Loucy (cell line): ENCODE measurements at regions not wholly inside any gene's neighbourhood (a gene's known extent, or its start where the extent isn't known, plus 50 kb on each side); places are given as distances from the start of the nearest gene placed in this dataset.

ENCODE experiments used
- H2AFZ ChIP-seq: fragments of 200-600 bp; sonication (generic); 2 replicates; pipeline ENCODE4 v1.6.0; 2016; ENCODE audit warnings: antibody characterized with exemption, mild to moderate bottlenecking, low read length, moderate library complexity
- H3F3A ChIP-seq: fragments of 200-600 bp; 2 replicates; pipeline ENCODE4 v1.6.0; 2016; ENCODE audit warnings: antibody characterized with exemption, low read depth, mild to moderate bottlenecking
- H3K27me3 ChIP-seq: fragments of 200-600 bp; sonication (generic); 2 replicates; pipeline ENCODE4 v1.6.1; 2014; ENCODE audit warnings: low read length, mild to moderate bottlenecking; ENCODE audit not compliant: insufficient read depth, poor library complexity, severe bottlenecking
- H3K36me3 ChIP-seq: fragments of 200-600 bp; sonication (generic); 2 replicates; pipeline ENCODE4 v1.6.1; 2016; ENCODE audit warnings: low read length; ENCODE audit not compliant: insufficient read depth
- H3K4me1 ChIP-seq: fragments of 200-600 bp; sonication (generic); 2 replicates; pipeline ENCODE4 v1.5.1; 2014; ENCODE audit warnings: low read length, mild to moderate bottlenecking; ENCODE audit not compliant: insufficient read depth, poor library complexity, severe bottlenecking
- H3K4me2 ChIP-seq: fragments of 200-600 bp; sonication (generic); 2 replicates; pipeline ENCODE4 v1.6.0; 2014; ENCODE audit warnings: antibody characterized with exemption, low read length, low read depth, mild to moderate bottlenecking; ENCODE audit not compliant: poor library complexity, severe bottlenecking
- H3K4me3 ChIP-seq: fragments of 200-600 bp; sonication (generic); 2 replicates; pipeline ENCODE4 v1.5.1; 2014; ENCODE audit warnings: low read length, mild to moderate bottlenecking, mixed read lengths; ENCODE audit not compliant: poor library complexity, severe bottlenecking
- H3K79me2 ChIP-seq: fragments of 200-600 bp; sonication (generic); 2 replicates; pipeline ENCODE4 v1.6.1; 2014; ENCODE audit warnings: low read length; ENCODE audit not compliant: insufficient read depth
- H3K9ac ChIP-seq: fragments of 200-600 bp; sonication (generic); 2 replicates; pipeline ENCODE4 v1.6.0; 2014; ENCODE audit warnings: mild to moderate bottlenecking, low read depth, low read length, moderate library complexity; ENCODE audit not compliant: poor library complexity, severe bottlenecking
- H3K9me2 ChIP-seq: fragments of 200-600 bp; sonication (generic); replicated peaks from 2 replicates; pipeline ENCODE4 v1.6.1; 2016; ENCODE audit warnings: low read depth, low read length, mixed read lengths
- H3K9me3 ChIP-seq: fragments of 200-600 bp; sonication (generic); 2 replicates; pipeline ENCODE4 v1.6.1; 2014; ENCODE audit warnings: mild to moderate bottlenecking, antibody characterized with exemption, low read length, low read depth; ENCODE audit not compliant: insufficient read depth
- H4K20me1 ChIP-seq: fragments of 200-600 bp; sonication (generic); 2 replicates; pipeline ENCODE4 v1.6.0; 2014; ENCODE audit warnings: antibody characterized with exemption, low read length, mild to moderate bottlenecking; ENCODE audit not compliant: insufficient read depth, poor library complexity, severe bottlenecking
- EZH2phosphoT487 ChIP-seq: fragments of 200-600 bp; IDR thresholded peaks from 2 replicates; pipeline ENCODE4 v1.6.1; 2018; ENCODE audit warnings: antibody characterized with exemption, mild to moderate bottlenecking, moderate library complexity, borderline replicate concordance
- TF ChIP-seq, protein P1 (sequence below): fragments of 200-600 bp; sonication (generic); conservative IDR thresholded peaks from 2 replicates; pipeline ENCODE4 v1.5.1; 2014; ENCODE audit warnings: mild to moderate bottlenecking, antibody characterized with exemption, low read length

DNA sequence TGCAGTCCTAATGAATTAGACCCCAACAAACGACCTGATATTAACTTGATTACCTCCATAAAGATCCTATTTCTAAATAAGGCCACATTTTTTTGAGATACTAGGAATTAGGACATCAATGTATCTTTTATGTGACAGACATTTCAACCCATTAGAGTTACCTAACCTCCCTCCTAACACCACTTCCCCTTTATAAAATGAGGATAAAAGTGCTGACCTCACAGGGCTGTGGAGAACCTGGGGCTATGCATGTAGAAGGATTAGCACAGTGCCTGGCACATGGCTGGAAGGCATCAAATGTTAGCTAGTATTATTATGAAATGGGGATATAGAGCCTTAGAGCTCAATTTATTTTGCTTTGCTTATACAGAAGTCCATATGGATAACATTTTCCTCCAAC, 53.5 kb upstream of the LRRN1 start:
- Histone ChIP-seq H3K9me3 (no peaks in the 10 kb centered on the region; the same call in 1 of the 2 replicates), H2AFZ (no peak overlapping the region), H4K20me1 (no peaks in the 10 kb centered on the region), H3F3A (no peaks in the 10 kb centered on the region), H3K36me3 (no peaks in the 10 kb centered on the region), H3K9ac (no peak overlapping the region), H3K4me1 (no peaks in the 10 kb centered on the region), H3K9me2 (no peaks in the 10 kb centered on the region), H3K27me3 (no peaks in the 10 kb centered on the region), H3K79me2 (no peaks in the 10 kb centered on the region), H3K4me2 (no peak overlapping the region), H3K4me3 (no peak overlapping the region)
- TF ChIP-seq EZH2phosphoT487, result no peak
- TF ChIP-seq, protein P1, sequence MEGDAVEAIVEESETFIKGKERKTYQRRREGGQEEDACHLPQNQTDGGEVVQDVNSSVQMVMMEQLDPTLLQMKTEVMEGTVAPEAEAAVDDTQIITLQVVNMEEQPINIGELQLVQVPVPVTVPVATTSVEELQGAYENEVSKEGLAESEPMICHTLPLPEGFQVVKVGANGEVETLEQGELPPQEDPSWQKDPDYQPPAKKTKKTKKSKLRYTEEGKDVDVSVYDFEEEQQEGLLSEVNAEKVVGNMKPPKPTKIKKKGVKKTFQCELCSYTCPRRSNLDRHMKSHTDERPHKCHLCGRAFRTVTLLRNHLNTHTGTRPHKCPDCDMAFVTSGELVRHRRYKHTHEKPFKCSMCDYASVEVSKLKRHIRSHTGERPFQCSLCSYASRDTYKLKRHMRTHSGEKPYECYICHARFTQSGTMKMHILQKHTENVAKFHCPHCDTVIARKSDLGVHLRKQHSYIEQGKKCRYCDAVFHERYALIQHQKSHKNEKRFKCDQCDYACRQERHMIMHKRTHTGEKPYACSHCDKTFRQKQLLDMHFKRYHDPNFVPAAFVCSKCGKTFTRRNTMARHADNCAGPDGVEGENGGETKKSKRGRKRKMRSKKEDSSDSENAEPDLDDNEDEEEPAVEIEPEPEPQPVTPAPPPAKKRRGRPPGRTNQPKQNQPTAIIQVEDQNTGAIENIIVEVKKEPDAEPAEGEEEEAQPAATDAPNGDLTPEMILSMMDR, result no peak

DNA sequence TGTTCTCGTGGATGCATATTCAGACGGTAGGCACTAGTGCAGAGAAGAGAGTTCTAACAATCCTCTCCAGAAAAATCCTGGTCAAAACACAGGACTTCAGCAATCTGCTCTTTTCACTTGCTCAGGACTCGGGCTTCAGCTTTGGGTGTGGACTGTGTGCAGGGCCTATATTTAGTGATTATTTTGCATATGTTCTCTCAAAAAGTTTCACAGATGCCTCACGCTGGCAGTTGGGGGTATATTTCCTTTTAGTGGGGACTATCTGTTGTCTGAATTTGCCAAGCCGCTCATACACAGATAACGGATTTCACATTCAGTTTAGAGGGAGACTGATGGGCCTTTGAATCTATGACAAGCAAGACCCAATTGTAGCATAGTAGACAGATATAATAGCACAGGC, 54.4 kb upstream of the LRRN1 start:
- Histone ChIP-seq H3K4me1 (no peaks in the 10 kb centered on the region), H3K4me2 (no peak overlapping the region), H3K9me2 (no peaks in the 10 kb centered on the region), H3K36me3 (no peaks in the 10 kb centered on the region), H3K79me2 (no peaks in the 10 kb centered on the region), H4K20me1 (no peaks in the 10 kb centered on the region), H3F3A (no peaks in the 10 kb centered on the region), H2AFZ (no peak overlapping the region), H3K9me3 (no peaks in the 10 kb centered on the region; the same call in 1 of the 2 replicates), H3K9ac (no peak overlapping the region), H3K4me3 (no peak overlapping the region), H3K27me3 (no peaks in the 10 kb centered on the region)
- no peak for TF ChIP-seq EZH2phosphoT487
- TF ChIP-seq, protein P1, result no peak

DNA sequence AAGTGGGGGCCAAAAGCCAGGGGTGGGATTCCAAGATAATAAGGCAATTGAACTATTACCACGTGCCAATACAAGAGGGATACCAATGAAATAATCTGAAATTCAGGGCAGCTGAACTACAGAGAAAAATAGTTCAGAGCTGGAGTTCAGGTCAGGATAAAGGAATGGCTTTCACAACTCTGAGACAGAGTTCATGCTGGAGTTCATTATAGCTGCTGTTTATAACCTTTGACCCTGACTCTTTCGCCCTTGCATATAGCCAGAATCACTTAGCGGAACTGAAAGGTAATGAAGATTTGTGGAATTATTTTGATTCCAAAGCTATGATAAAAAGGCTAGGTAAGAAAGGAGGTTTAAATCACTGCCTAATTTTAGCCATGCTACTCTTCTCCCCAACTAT, 55.5 kb upstream of the LRRN1 start:
- Histone ChIP-seq H3K4me2 (no peak overlapping the region), H3K4me3 (no peak overlapping the region), H4K20me1 (no peaks in the 10 kb centered on the region), H3K4me1 (no peaks in the 10 kb centered on the region), H3K27me3 (no peaks in the 10 kb centered on the region), H3K36me3 (no peaks in the 10 kb centered on the region), H3K9ac (no peak overlapping the region), H3K79me2 (no peaks in the 10 kb centered on the region), H2AFZ (no peak overlapping the region), H3K9me3 (no peaks in the 10 kb centered on the region; the same call in 1 of the 2 replicates), H3K9me2 (no peaks in the 10 kb centered on the region), H3F3A (no peaks in the 10 kb centered on the region)
- TF ChIP-seq, protein P1, result no peak
- no peak for TF ChIP-seq EZH2phosphoT487
